GM19455 (cell line): ENCODE measurements at regions not wholly inside any gene's neighbourhood (a gene's known extent, or its start where the extent isn't known, plus 50 kb on each side); places are given as distances from the start of the nearest gene placed in this dataset.
"Not testable (repeated sequence)": the region's sequence is repeated elsewhere in the genome, so short reads cannot be mapped to it uniquely, and the experiment has no call there.

Experiments used
- ATAC-seq: cut with Tn5 transposase; IDR thresholded peaks from one replicate; pipeline ENCODE4 v1.9.1; 2021; ENCODE audit not compliant: unreplicated experiment

- no peak for ATAC-seq
Observed at GRCh38 chr5:142259758-142260157, 65.1 kb downstream of the SPRY4 start.

GRCh38 chr5:142255831-142256230 is 69.0 kb downstream of the SPRY4 start:
- no peak for ATAC-seq

- no peak for ATAC-seq
Observed at GRCh38 chr5:142254431-142254830, 70.4 kb downstream of the SPRY4 start.

GRCh38 chr5:142253938-142254337 is 70.9 kb downstream of the SPRY4 start:
- ATAC-seq = no peak

- ATAC-seq = no peak
Observed at GRCh38 chr5:142250119-142250518, 74.7 kb downstream of the SPRY4 start.

GRCh38 chr5:142248853-142249462 is 75.9 kb downstream of the SPRY4 start:
- no peak for ATAC-seq

- no peak for ATAC-seq
Observed at GRCh38 chr5:142246258-142246657, 78.6 kb downstream of the SPRY4 start.

- no peak for ATAC-seq
Observed at GRCh38 chr5:142245786-142246185, 79.0 kb downstream of the SPRY4 start.

- no peak for ATAC-seq
Observed at GRCh38 chr5:142244440-142244839, 80.4 kb downstream of the SPRY4 start.

GRCh38 chr5:142242272-142242671 is 82.5 kb downstream of the SPRY4 start:
- no peak for ATAC-seq

- no peak for ATAC-seq
Observed at GRCh38 chr5:142239394-142240159, 85.2 kb downstream of the SPRY4 start.

- ATAC-seq = no peak
Observed at GRCh38 chr5:142237707-142238106, 87.1 kb downstream of the SPRY4 start.

GRCh38 chr5:142236673-142237290 is 88.0 kb downstream of the SPRY4 start:
- ATAC-seq = not testable (repeated sequence)

GRCh38 chr5:142235870-142236672 is 88.8 kb downstream of the SPRY4 start:
- ATAC-seq = no peak

- ATAC-seq = no peak
Observed at GRCh38 chr5:142235050-142235797, 89.6 kb downstream of the SPRY4 start.

- no peak for ATAC-seq
Observed at GRCh38 chr5:142233083-142234032, 91.5 kb downstream of the SPRY4 start.

GRCh38 chr5:142230949-142231348 is 93.9 kb downstream of the SPRY4 start:
- ATAC-seq = not testable (repeated sequence)

- ATAC-seq = no peak
Observed at GRCh38 chr5:142225141-142225540, 99.7 kb downstream of the SPRY4 start.

- peak; percentile 11 for ATAC-seq
Observed at GRCh38 chr5:142222866-142223558, 101.8 kb downstream of the SPRY4 start.
